Suppressor macrophage treated with lipopolysaccharide for 4 hours (primary cell): ENCODE measurements at regions not wholly inside any gene's neighbourhood (a gene's known extent, or its start where the extent isn't known, plus 50 kb on each side); places are given as distances from the start of the nearest gene placed in this dataset.
A peak's percentile ranks its signal among the peaks of the same experiment; 100 is the strongest.

ENCODE experiments used
- DNase-seq: peaks from one replicate; pipeline ENCODE4 v3.0.0-alpha.2; 2020

GRCh38 chr13:27014406-27015359, 156.9 kb downstream of the USP12 start:
- no peak for DNase-seq

- DNase-seq, result peak; percentile 80
Measured at GRCh38 chr13:27012482-27013197, 159.0 kb downstream of the USP12 start.

- no peak for DNase-seq
Measured at GRCh38 chr13:27011661-27012060, 159.9 kb downstream of the USP12 start.

- no peak for DNase-seq
Measured at GRCh38 chr13:27008733-27009132, 162.9 kb downstream of the USP12 start.

GRCh38 chr13:27007166-27007565, 164.4 kb downstream of the USP12 start:
- DNase-seq, result no peak

GRCh38 chr13:27006519-27007161, 165.0 kb downstream of the USP12 start:
- DNase-seq, result no peak

- DNase-seq, result no peak
Measured at GRCh38 chr13:27005976-27006518, 165.6 kb downstream of the USP12 start.

- peak; percentile 8 for DNase-seq
Measured at GRCh38 chr13:27005556-27005955, 166.1 kb downstream of the USP12 start.

- no peak for DNase-seq
Measured at GRCh38 chr13:27004866-27005265, 166.7 kb downstream of the USP12 start.

GRCh38 chr13:27004326-27004725, 167.3 kb downstream of the USP12 start:
- DNase-seq, result no peak

- DNase-seq, result no peak
Measured at GRCh38 chr13:27001705-27002104, 169.9 kb downstream of the USP12 start.

- DNase-seq, result no peak
Measured at GRCh38 chr13:27000686-27001085, 170.9 kb downstream of the USP12 start.

GRCh38 chr13:26999499-26999898, 172.1 kb downstream of the USP12 start:
- no peak for DNase-seq

GRCh38 chr13:26998292-26998691, 173.3 kb downstream of the USP12 start:
- DNase-seq, result no peak

- no peak for DNase-seq
Measured at GRCh38 chr13:26996965-26997752, 174.5 kb downstream of the USP12 start.

GRCh38 chr13:26995159-26995558, 176.5 kb downstream of the USP12 start:
- no peak for DNase-seq

- DNase-seq, result no peak
Measured at GRCh38 chr13:26993780-26994179, 177.8 kb downstream of the USP12 start.

- DNase-seq, result no peak
Measured at GRCh38 chr13:26992951-26993719, 178.5 kb downstream of the USP12 start.

GRCh38 chr13:26991508-26992181, 180.0 kb downstream of the USP12 start:
- no peak for DNase-seq

GRCh38 chr13:26989957-26990713, 181.5 kb downstream of the USP12 start:
- DNase-seq, result no peak
